GM23248 (cell line): ENCODE measurements at regions not wholly inside any gene's neighbourhood (a gene's known extent, or its start where the extent isn't known, plus 50 kb on each side); places are given as distances from the start of the nearest gene placed in this dataset.

ENCODE experiments used
- EZH2 ChIP-seq: fragments of 200-600 bp; sonication (generic); IDR thresholded peaks from 2 replicates; pipeline ENCODE4 v1.6.1; 2018; ENCODE audit warnings: antibody characterized with exemption, mild to moderate bottlenecking; ENCODE audit not compliant: insufficient read depth, poor library complexity, severe bottlenecking
- EZH2phosphoT487 ChIP-seq: fragments of 200-600 bp; sonication (generic); IDR thresholded peaks from 2 replicates; pipeline ENCODE4 v1.6.1; 2018; ENCODE audit warnings: antibody characterized with exemption, moderate library complexity, mild to moderate bottlenecking, low read depth; ENCODE audit not compliant: insufficient read depth

DNA sequence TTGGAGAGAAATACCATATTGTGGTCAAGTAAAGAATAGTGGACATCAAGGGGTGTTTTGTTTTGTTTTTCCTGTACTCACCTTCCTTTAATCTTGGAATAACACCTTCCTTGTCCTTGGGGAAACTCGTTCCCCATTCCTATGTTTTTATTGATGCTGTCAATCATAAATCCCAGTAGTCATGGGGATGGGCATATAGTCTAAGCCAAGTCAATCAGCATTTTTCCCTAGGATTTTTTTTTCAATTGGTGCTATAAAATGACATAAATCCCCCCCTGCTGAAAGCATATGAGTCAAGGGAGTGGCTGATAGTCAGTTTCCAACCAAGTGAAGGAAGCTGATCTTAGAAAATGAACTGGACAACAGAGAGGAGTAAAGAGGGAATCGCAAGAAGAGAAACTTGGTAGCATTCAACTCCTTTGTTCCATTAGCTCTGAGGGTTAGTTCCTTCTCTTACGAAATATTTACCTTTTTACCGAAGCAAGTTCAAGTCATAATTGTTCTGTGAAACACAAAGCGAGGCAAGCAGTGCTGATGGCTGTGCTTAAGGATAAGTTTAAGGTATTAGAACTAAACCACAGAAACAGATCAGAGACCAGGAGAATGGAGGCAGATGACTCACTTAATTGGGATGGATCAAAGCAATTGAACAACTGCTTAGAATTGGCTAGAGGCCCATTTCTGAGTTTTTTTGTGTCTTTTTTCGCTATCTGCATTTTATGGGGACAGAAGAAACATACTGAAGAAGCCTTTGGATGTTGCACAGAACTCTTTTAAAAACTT is 218.6 kb downstream of the SEMA6A start:
- no peak for TF ChIP-seq EZH2
- no peak for TF ChIP-seq EZH2phosphoT487
